Fibroblast of lung (primary cell): ENCODE measurements at regions not wholly inside any gene's neighbourhood (a gene's known extent, or its start where the extent isn't known, plus 50 kb on each side); places are given as distances from the start of the nearest gene placed in this dataset.

Source experiments
- EZH2 ChIP-seq: IDR thresholded peaks from 2 replicates; pipeline ENCODE4 v1.5.1; 2012; ENCODE audit warnings: low read length, control low read depth, mild to moderate bottlenecking; ENCODE audit errors: missing control alignments
- TF ChIP-seq, protein P1 (sequence below), 2 donors: IDR thresholded peaks in 1 of 2; conservative IDR thresholded peaks in 1 of 2; 1 replicate in 1 of 2; 2 replicates in 1 of 2; pipeline ENCODE4 v1.5.1; 2011 to 2012; ENCODE audit warnings: low read length in 2 of 2, control low read depth in 1 of 2, inconsistent platforms in 1 of 2, low read depth in 1 of 2, mild to moderate bottlenecking in 1 of 2

DNA sequence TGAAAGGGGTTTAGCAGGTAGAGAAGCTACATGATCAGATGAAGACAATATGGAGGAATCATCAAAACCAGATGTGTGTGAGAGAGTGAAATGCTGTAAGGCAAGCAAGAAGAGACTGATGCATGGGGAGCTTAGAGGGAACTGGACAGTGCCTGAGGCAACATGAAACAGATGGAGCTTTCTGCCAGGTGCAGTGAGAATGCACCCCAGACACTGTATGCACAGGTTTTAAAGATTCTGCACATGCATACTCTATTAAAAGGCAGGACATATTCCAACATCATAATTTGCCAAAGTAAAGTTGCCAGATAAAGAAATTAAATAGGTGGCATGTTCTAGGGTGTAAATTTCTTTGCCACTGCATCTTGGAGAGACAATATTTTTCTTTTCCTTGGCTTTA, 200.1 kb downstream of the AMY1C start:
- TF ChIP-seq, protein P1, sequence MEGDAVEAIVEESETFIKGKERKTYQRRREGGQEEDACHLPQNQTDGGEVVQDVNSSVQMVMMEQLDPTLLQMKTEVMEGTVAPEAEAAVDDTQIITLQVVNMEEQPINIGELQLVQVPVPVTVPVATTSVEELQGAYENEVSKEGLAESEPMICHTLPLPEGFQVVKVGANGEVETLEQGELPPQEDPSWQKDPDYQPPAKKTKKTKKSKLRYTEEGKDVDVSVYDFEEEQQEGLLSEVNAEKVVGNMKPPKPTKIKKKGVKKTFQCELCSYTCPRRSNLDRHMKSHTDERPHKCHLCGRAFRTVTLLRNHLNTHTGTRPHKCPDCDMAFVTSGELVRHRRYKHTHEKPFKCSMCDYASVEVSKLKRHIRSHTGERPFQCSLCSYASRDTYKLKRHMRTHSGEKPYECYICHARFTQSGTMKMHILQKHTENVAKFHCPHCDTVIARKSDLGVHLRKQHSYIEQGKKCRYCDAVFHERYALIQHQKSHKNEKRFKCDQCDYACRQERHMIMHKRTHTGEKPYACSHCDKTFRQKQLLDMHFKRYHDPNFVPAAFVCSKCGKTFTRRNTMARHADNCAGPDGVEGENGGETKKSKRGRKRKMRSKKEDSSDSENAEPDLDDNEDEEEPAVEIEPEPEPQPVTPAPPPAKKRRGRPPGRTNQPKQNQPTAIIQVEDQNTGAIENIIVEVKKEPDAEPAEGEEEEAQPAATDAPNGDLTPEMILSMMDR (conservative IDR thresholded peaks at IDR 0.05 in 1 of 2, IDR thresholded peaks at IDR 0.05 in 1 of 2; ENCODE audit: low read depth in 1 of 2, low read length in 2 of 2) = no peak
- no peak for TF ChIP-seq EZH2
